ENCODE measurements at regions not wholly inside any gene's neighbourhood (a gene's known extent, or its start where the extent isn't known, plus 50 kb on each side); places are given as distances from the start of the nearest gene placed in this dataset.
"Not testable (repeated sequence)": the region's sequence is repeated elsewhere in the genome, so short reads cannot be mapped to it uniquely, and the experiment has no call there.

- Histone ChIP-seq H3K4me1 (ENCODE audit: control insufficient read depth in 1 of 2, insufficient read depth in 2 of 2, low read length in 2 of 2) (peaks cover 0 to 3% of the 10 kb centered on the region in 2 donors), H3K27ac (ENCODE audit: low read depth in 1 of 2, low read length in 2 of 2) (no peak overlapping the region), H3K27me3 (ENCODE audit: control insufficient read depth in 1 of 2, insufficient read depth in 2 of 2, low read length in 1 of 2) (no peaks in the 10 kb centered on the region), H3K4me3 (ENCODE audit: low read length in 2 of 2) (no peak overlapping the region), H3K36me3 (ENCODE audit: control insufficient read depth in 1 of 2, insufficient read depth in 2 of 2, low read length in 1 of 2) (no peaks in the 10 kb centered on the region), H3K9me3 (ENCODE audit: control insufficient read depth, low read length) (no peaks in the 10 kb centered on the region)
- ATAC-seq (ENCODE audit: low FRiP score) (no peak), DNase-seq (no peak)
- intact Hi-C loops (cut with DNase I), result loop anchor here in 1 of 2 donors (10.0 kb wide), 1 partner anchor 64 kb away; no protein-coding TSS in a partner anchor
- 89 to 93% methylated on average over 4 of the region's 4 CpGs for WGBS, 2 donors
These were observed 73.0 kb upstream of the MRPS6 start for GRCh38 chr21:34000375-34000774.

- no peak overlapping the region for H3K4me3 ChIP-seq (ENCODE audit: low read length in 2 of 2)
- 93 to 95% methylated on average over 8 of the region's 8 CpGs for WGBS, 2 donors
These were observed 74.6 kb upstream of the MRPS6 start for GRCh38 chr21:33998809-33999208.

GRCh38 chr21:33998402-33998801, 75.0 kb upstream of the MRPS6 start:
- intact Hi-C loops (cut with DNase I), result no loop called here
- 73 to 84% methylated on average over 1 of the region's 1 CpG for WGBS, 2 donors
- H3K27ac ChIP-seq (ENCODE audit: low read depth in 1 of 2, low read length in 2 of 2), result no peak overlapping the region
- H3K9me3 ChIP-seq (ENCODE audit: control insufficient read depth, low read length), result no peaks in the 10 kb centered on the region
- H3K27me3 ChIP-seq (ENCODE audit: control insufficient read depth in 1 of 2, insufficient read depth in 2 of 2, low read length in 1 of 2), result no peaks in the 10 kb centered on the region
- peaks cover 0 to 3% of the 10 kb centered on the region in 2 donors for H3K4me1 ChIP-seq (ENCODE audit: control insufficient read depth in 1 of 2, insufficient read depth in 2 of 2, low read length in 2 of 2)
- ATAC-seq (ENCODE audit: low FRiP score) (no peak), DNase-seq (no peak)
- H3K4me3 ChIP-seq (ENCODE audit: low read length in 2 of 2), result no peak overlapping the region
- H3K36me3 ChIP-seq (ENCODE audit: control insufficient read depth in 1 of 2, insufficient read depth in 2 of 2, low read length in 1 of 2), result no peaks in the 10 kb centered on the region

More at GRCh38 chr21:33998809-33999208, 74.6 kb upstream of the MRPS6 start:
- intact Hi-C loops (cut with DNase I), result no loop called here
- no peak for ATAC-seq (ENCODE audit: low FRiP score)
- no peak for DNase-seq
- Histone ChIP-seq H3K4me1 (ENCODE audit: control insufficient read depth in 1 of 2, insufficient read depth in 2 of 2, low read length in 2 of 2) (peaks cover 0 to 3% of the 10 kb centered on the region in 2 donors), H3K27ac (ENCODE audit: low read depth in 1 of 2, low read length in 2 of 2) (no peak overlapping the region), H3K27me3 (ENCODE audit: control insufficient read depth in 1 of 2, insufficient read depth in 2 of 2, low read length in 1 of 2) (no peaks in the 10 kb centered on the region), H3K9me3 (ENCODE audit: control insufficient read depth, low read length) (no peaks in the 10 kb centered on the region), H3K36me3 (ENCODE audit: control insufficient read depth in 1 of 2, insufficient read depth in 2 of 2, low read length in 1 of 2) (no peaks in the 10 kb centered on the region)

GRCh38 chr21:33997436-33997835, 75.9 kb upstream of the MRPS6 start:
- H3K27me3 ChIP-seq (ENCODE audit: control insufficient read depth in 1 of 2, insufficient read depth in 2 of 2, low read length in 1 of 2), result no peaks in the 10 kb centered on the region
- H3K9me3 ChIP-seq (ENCODE audit: control insufficient read depth, low read length), result no peaks in the 10 kb centered on the region
- ATAC-seq (ENCODE audit: low FRiP score), result no peak
- intact Hi-C loops (cut with DNase I), result no loop called here
- DNase-seq, result no peak
- H3K4me1 ChIP-seq (ENCODE audit: control insufficient read depth in 1 of 2, insufficient read depth in 2 of 2, low read length in 2 of 2), result peaks cover 0 to 3% of the 10 kb centered on the region in 2 donors
- H3K4me3 ChIP-seq (ENCODE audit: low read length in 2 of 2), result no peak overlapping the region
- H3K36me3 ChIP-seq (ENCODE audit: control insufficient read depth in 1 of 2, insufficient read depth in 2 of 2, low read length in 1 of 2), result no peaks in the 10 kb centered on the region
- peak overlapping the region in 1 of 2 donors; percentile 35 for H3K27ac ChIP-seq (ENCODE audit: low read depth in 1 of 2, low read length in 2 of 2)

- Histone ChIP-seq H3K27ac (ENCODE audit: low read depth in 1 of 2, low read length in 2 of 2) (no peak overlapping the region), H3K36me3 (ENCODE audit: control insufficient read depth in 1 of 2, insufficient read depth in 2 of 2, low read length in 1 of 2) (no peaks in the 10 kb centered on the region), H3K4me3 (ENCODE audit: low read length in 2 of 2) (no peak overlapping the region), H3K27me3 (ENCODE audit: control insufficient read depth in 1 of 2, insufficient read depth in 2 of 2, low read length in 1 of 2) (no peaks in the 10 kb centered on the region), H3K9me3 (ENCODE audit: control insufficient read depth, low read length) (no peaks in the 10 kb centered on the region), H3K4me1 (ENCODE audit: control insufficient read depth in 1 of 2, insufficient read depth in 2 of 2, low read length in 2 of 2) (peaks cover 0 to 3% of the 10 kb centered on the region in 2 donors)
- 88 to 100% methylated on average over 5 of the region's 5 CpGs for WGBS, 2 donors
- ATAC-seq (ENCODE audit: low FRiP score), result no peak
- intact Hi-C loops (cut with DNase I), result no loop called here
- DNase-seq, result no peak
These were observed 78.8 kb upstream of the ATP5PO start for GRCh38 chr21:33994373-33994772.

- peak; percentile 64 for ATAC-seq (ENCODE audit: low FRiP score)
- Histone ChIP-seq H3K27ac (ENCODE audit: low read depth in 1 of 2, low read length in 2 of 2) (peak overlapping the region in 1 of 2 donors; percentile 13), H3K27me3 (ENCODE audit: control insufficient read depth in 1 of 2, insufficient read depth in 2 of 2, low read length in 1 of 2) (no peaks in the 10 kb centered on the region), H3K4me3 (ENCODE audit: low read length in 2 of 2) (no peak overlapping the region), H3K4me1 (ENCODE audit: control insufficient read depth in 1 of 2, insufficient read depth in 2 of 2, low read length in 2 of 2) (peaks cover 0 to 3% of the 10 kb centered on the region in 2 donors), H3K9me3 (ENCODE audit: control insufficient read depth, low read length) (no peaks in the 10 kb centered on the region), H3K36me3 (ENCODE audit: control insufficient read depth in 1 of 2, insufficient read depth in 2 of 2, low read length in 1 of 2) (no peaks in the 10 kb centered on the region)
- intact Hi-C loops (cut with DNase I), result no loop called here
- peak in 1 of 2 donors; percentile 73 for DNase-seq
- 35 to 38% methylated on average over 12 of the region's 12 CpGs for WGBS, 2 donors
These were observed 78.0 kb upstream of the ATP5PO start for GRCh38 chr21:33993286-33994231.

GRCh38 chr21:33992412-33992811, 76.8 kb upstream of the ATP5PO start:
- ATAC-seq (ENCODE audit: low FRiP score); H3K4me3 ChIP-seq (ENCODE audit: low read length in 2 of 2); intact Hi-C loops (cut with DNase I); H3K4me1 ChIP-seq (ENCODE audit: control insufficient read depth in 1 of 2, insufficient read depth in 2 of 2, low read length in 2 of 2); H3K9me3 ChIP-seq (ENCODE audit: control insufficient read depth, low read length); H3K27ac ChIP-seq (ENCODE audit: low read depth in 1 of 2, low read length in 2 of 2); DNase-seq; H3K27me3 ChIP-seq (ENCODE audit: control insufficient read depth in 1 of 2, insufficient read depth in 2 of 2, low read length in 1 of 2); H3K36me3 ChIP-seq (ENCODE audit: control insufficient read depth in 1 of 2, insufficient read depth in 2 of 2, low read length in 1 of 2): not testable (repeated sequence)
- 93 to 94% methylated on average over 2 of the region's 2 CpGs for WGBS, 2 donors

GRCh38 chr21:33991133-33991532, 75.5 kb upstream of the ATP5PO start:
- 78 to 91% methylated on average over 3 of the region's 3 CpGs for WGBS, 2 donors
- ATAC-seq (ENCODE audit: low FRiP score), result no peak
- Histone ChIP-seq H3K4me3 (ENCODE audit: low read length in 2 of 2) (no peak overlapping the region), H3K36me3 (ENCODE audit: control insufficient read depth in 1 of 2, insufficient read depth in 2 of 2, low read length in 1 of 2) (no peaks in the 10 kb centered on the region), H3K9me3 (ENCODE audit: control insufficient read depth, low read length) (no peaks in the 10 kb centered on the region), H3K4me1 (ENCODE audit: control insufficient read depth in 1 of 2, insufficient read depth in 2 of 2, low read length in 2 of 2) (no peaks in the 10 kb centered on the region), H3K27me3 (ENCODE audit: control insufficient read depth in 1 of 2, insufficient read depth in 2 of 2, low read length in 1 of 2) (no peaks in the 10 kb centered on the region), H3K27ac (ENCODE audit: low read depth in 1 of 2, low read length in 2 of 2) (no peak overlapping the region)
- no peak for DNase-seq
- intact Hi-C loops (cut with DNase I), result no loop called here

- Histone ChIP-seq H3K4me3 (ENCODE audit: low read length in 2 of 2) (no peak overlapping the region), H3K27ac (ENCODE audit: low read depth in 1 of 2, low read length in 2 of 2) (no peak overlapping the region), H3K36me3 (ENCODE audit: control insufficient read depth in 1 of 2, insufficient read depth in 2 of 2, low read length in 1 of 2) (no peaks in the 10 kb centered on the region), H3K4me1 (ENCODE audit: control insufficient read depth in 1 of 2, insufficient read depth in 2 of 2, low read length in 2 of 2) (no peaks in the 10 kb centered on the region), H3K27me3 (ENCODE audit: control insufficient read depth in 1 of 2, insufficient read depth in 2 of 2, low read length in 1 of 2) (no peaks in the 10 kb centered on the region), H3K9me3 (ENCODE audit: control insufficient read depth, low read length) (no peaks in the 10 kb centered on the region)
- DNase-seq, result no peak
- no peak for ATAC-seq (ENCODE audit: low FRiP score)
- intact Hi-C loops (cut with DNase I), result no loop called here
- WGBS, 2 donors, result 96 to 98% methylated on average over 2 of the region's 2 CpGs
These were observed 73.8 kb upstream of the ATP5PO start for GRCh38 chr21:33989440-33989839.
